ENCODE measurements at regions not wholly inside any gene's neighbourhood (a gene's known extent, or its start where the extent isn't known, plus 50 kb on each side); places are given as distances from the start of the nearest gene placed in this dataset.

DNA sequence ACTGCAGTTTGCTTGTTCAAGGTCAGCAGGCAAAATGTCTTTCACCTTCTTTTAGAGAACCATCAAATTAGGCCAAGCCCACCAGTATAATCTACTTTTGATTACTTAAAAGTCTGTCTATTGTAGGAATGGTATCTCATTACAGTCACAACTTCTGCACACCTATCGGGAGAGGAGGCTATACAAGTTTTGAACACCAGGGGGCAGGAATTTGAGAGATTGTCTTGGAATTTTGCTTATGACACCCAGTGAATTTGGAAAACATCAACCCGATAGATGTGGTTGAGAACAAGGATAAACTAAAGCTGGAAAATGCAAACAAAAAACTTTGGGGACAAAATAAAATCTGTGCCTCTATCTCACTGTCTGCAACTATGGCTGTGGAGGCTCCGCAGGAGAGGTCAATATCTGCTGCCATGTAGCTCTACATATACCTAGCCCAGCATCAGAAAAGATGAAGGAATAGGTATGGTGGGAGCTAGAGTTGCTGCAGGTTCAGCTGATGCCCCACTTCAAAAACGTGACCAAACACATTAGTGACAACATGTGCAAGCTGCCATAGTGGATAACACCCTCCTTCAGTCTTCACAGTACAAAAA is 1299.2 kb upstream of the SPRY2 start:
- TF ChIP-seq, protein P1, sequence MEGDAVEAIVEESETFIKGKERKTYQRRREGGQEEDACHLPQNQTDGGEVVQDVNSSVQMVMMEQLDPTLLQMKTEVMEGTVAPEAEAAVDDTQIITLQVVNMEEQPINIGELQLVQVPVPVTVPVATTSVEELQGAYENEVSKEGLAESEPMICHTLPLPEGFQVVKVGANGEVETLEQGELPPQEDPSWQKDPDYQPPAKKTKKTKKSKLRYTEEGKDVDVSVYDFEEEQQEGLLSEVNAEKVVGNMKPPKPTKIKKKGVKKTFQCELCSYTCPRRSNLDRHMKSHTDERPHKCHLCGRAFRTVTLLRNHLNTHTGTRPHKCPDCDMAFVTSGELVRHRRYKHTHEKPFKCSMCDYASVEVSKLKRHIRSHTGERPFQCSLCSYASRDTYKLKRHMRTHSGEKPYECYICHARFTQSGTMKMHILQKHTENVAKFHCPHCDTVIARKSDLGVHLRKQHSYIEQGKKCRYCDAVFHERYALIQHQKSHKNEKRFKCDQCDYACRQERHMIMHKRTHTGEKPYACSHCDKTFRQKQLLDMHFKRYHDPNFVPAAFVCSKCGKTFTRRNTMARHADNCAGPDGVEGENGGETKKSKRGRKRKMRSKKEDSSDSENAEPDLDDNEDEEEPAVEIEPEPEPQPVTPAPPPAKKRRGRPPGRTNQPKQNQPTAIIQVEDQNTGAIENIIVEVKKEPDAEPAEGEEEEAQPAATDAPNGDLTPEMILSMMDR (IDR thresholded peaks at IDR 0.05; ENCODE audit: extremely low read depth in 1 of 2, insufficient read depth in 1 of 2, low read depth in 1 of 2, low read length in 2 of 2), result no peak
- TF ChIP-seq EZH2 (IDR thresholded peaks at IDR 0.05; ENCODE audit: borderline replicate concordance, low read depth, low read length, severe bottlenecking) (no peak), POLR2AphosphoS5 (IDR thresholded peaks at IDR 0.05; ENCODE audit: insufficient read depth, low read depth, low read length) (no peak), POLR2A (IDR thresholded peaks at IDR 0.05; ENCODE audit: low read depth, low read length) (no peak), MYC (IDR thresholded peaks at IDR 0.05; ENCODE audit: low read depth, low read length) (no peak), JUN (IDR thresholded peaks at IDR 0.05; ENCODE audit: borderline replicate concordance, insufficient read depth, insufficient read length, low read depth) (no peak), GATA2 (IDR thresholded peaks at IDR 0.05; ENCODE audit: insufficient read depth, insufficient read length, low read depth, low read length) (no peak)
- TF ChIP-seq, protein P2, sequence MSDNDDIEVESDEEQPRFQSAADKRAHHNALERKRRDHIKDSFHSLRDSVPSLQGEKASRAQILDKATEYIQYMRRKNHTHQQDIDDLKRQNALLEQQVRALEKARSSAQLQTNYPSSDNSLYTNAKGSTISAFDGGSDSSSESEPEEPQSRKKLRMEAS (IDR thresholded peaks at IDR 0.05; ENCODE audit: insufficient read depth, insufficient read length), result no peak

Measured in endothelial cell of umbilical vein (primary cell).